Muscle of back (tissue), 3 donors: ENCODE measurements at regions not wholly inside any gene's neighbourhood (a gene's known extent, or its start where the extent isn't known, plus 50 kb on each side); places are given as distances from the start of the nearest gene placed in this dataset.
"Not testable (repeated sequence)": the region's sequence is repeated elsewhere in the genome, so short reads cannot be mapped to it uniquely, and the experiment has no call there.

ENCODE experiments used
- DNase-seq, 3 donors: peaks; one replicate each; pipeline versions ENCODE4 v3.0.0 to v3.0.0-alpha.2; 2013

GRCh38 chrX:16067886-16068515, 55.4 kb upstream of the GRPR start:
- DNase-seq = no peak

GRCh38 chrX:16063921-16064320, 59.4 kb upstream of the GRPR start:
- DNase-seq = peak; percentile 47 to 86 (median 48)

GRCh38 chrX:16063141-16063540, 60.2 kb upstream of the GRPR start:
- DNase-seq = no peak

- DNase-seq = no peak
Observed at GRCh38 chrX:16061296-16061695, 62.1 kb upstream of the GRPR start.

- DNase-seq = no peak
Observed at GRCh38 chrX:16060252-16060651, 63.1 kb upstream of the GRPR start.

- not testable (repeated sequence) for DNase-seq
Observed at GRCh38 chrX:16049126-16049525, 74.2 kb upstream of the GRPR start.

- DNase-seq = no peak
Observed at GRCh38 chrX:16042980-16043379, 80.4 kb upstream of the GRPR start.

GRCh38 chrX:16039834-16040233, 83.5 kb upstream of the GRPR start:
- no peak for DNase-seq

- no peak for DNase-seq
Observed at GRCh38 chrX:16039363-16039762, 84.0 kb upstream of the GRPR start.

- peak in 1 of 3 donors; percentile 16 for DNase-seq
Observed at GRCh38 chrX:16033331-16033730, 90.0 kb upstream of the GRPR start.

GRCh38 chrX:16028576-16028975, 94.8 kb upstream of the GRPR start:
- no peak for DNase-seq

- no peak for DNase-seq
Observed at GRCh38 chrX:16023790-16024734, 99.3 kb upstream of the GRPR start.

- no peak for DNase-seq
Observed at GRCh38 chrX:16022580-16023200, 100.7 kb upstream of the GRPR start.

- no peak for DNase-seq
Observed at GRCh38 chrX:16018291-16018690, 105.1 kb upstream of the GRPR start.

- no peak for DNase-seq
Observed at GRCh38 chrX:16014171-16014570, 109.2 kb upstream of the GRPR start.

- DNase-seq = no peak
Observed at GRCh38 chrX:16012250-16012649, 111.1 kb upstream of the GRPR start.

GRCh38 chrX:16005917-16006316, 117.4 kb upstream of the GRPR start:
- DNase-seq = peak in 2 of 3 donors; percentile 3 to 10

- no peak for DNase-seq
Observed at GRCh38 chrX:16002185-16002584, 121.2 kb upstream of the GRPR start.

GRCh38 chrX:15998350-15998749, 125.0 kb upstream of the GRPR start:
- no peak for DNase-seq

- no peak for DNase-seq
Observed at GRCh38 chrX:15989716-15990115, 133.6 kb upstream of the GRPR start.

GRCh38 chrX:15988661-15989603, 134.3 kb upstream of the AP1S2 start:
- peak in 2 of 3 donors; percentile 22 to 56 for DNase-seq

GRCh38 chrX:15985937-15986336, 131.3 kb upstream of the AP1S2 start:
- no peak for DNase-seq
